ENCODE measurements at regions not wholly inside any gene's neighbourhood (a gene's known extent, or its start where the extent isn't known, plus 50 kb on each side); places are given as distances from the start of the nearest gene placed in this dataset.

DNA sequence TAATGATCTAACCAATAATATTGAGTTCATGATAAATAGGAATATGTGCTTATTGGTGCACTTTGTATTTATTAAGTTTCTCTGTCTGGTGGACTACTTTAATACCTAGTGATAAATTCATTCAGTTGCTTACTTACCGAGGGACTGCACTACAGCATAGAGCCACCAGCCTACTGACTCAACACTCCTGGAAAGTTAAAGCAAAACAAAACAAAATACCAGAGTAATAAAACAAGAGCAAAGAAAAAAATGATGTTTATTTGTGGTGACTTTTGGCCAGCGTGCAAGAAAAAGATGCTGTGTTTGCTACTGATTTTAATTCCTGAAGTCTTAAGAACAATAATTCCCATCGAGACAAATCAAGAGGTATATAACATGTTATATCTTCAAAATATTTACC is 586.3 kb downstream of the PLA2G4A start:
- TF ChIP-seq CTCF (IDR thresholded peaks at IDR 0.05), result no peak
- TF ChIP-seq ZFX (IDR thresholded peaks at IDR 0.05; ENCODE audit: borderline replicate concordance), result no peak

Data from 22Rv1 (cell line).